Stimulated activated CD4-positive, alpha-beta T cell treated with anti-CD3 and anti-CD28 coated beads, Interleukin-12 subunit alpha, Interleukin-12 subunit beta, amount 100 ng/mL, for 4 hours (primary cell): ENCODE measurements at regions not wholly inside any gene's neighbourhood (a gene's known extent, or its start where the extent isn't known, plus 50 kb on each side); places are given as distances from the start of the nearest gene placed in this dataset.
A peak's percentile ranks its signal among the peaks of the same experiment; 100 is the strongest.

Source experiments
- DNase-seq: peaks from one replicate; pipeline ENCODE4 v3.0.0-alpha.2; 2020

DNA sequence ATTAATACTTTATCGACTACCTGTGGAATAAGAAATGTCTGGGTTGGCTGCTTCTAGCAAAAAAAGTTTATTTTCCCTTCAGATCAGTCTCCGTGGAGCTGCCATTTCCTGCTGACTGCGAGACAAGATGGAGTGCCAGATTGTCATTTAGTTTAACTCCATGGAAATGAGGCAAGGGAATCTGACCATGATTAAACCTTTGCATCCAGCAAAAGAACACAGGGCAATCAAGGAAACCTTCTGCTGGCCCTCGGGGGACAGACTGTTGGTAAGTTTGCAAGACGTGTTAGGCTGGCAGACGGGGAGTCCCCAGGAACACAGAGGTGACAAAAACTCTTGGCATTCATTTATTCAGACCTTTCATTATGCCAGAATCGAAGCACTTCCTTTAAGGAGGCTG, 52.2 kb upstream of the SPACA1 start:
- DNase-seq, result no peak

DNA sequence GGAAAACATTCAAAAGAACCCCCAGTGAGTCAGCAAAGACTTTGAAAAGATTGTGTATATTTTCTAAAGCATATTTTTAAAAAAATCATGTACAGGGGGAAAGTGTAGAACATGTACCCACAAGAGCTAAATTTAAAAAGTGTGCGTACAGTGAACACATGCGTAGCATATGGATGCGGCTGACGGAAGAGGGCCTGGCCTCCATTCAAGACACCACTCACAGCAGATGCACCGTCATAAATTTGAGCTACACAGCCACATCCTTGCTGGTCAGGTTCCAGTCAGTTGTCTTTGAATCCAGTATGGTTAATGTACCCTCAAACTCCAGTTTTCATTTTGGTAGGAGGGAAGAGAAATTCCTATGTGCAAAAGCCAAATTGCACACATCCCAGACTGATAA, 54.3 kb upstream of the SPACA1 start:
- DNase-seq, result no peak

DNA sequence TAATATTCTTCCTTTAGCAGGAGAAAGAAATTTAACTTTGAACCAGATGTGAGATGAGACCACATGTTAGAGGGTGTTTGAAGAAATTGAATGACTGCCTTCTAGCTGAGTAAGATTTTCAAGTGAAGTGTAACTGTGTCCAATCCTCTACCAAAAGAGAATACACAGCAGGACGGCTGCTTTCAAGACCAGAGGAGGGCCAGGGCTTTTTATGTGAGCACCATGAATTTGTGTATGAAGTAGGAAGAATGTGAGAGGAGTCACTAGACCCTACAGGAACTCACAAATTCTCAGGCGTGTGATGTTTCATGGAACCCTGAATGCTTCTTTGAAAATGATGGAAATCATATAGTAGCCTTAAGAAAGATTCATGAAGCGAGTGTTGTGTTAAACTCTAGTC, 56.8 kb upstream of the SPACA1 start:
- DNase-seq, result no peak

DNA sequence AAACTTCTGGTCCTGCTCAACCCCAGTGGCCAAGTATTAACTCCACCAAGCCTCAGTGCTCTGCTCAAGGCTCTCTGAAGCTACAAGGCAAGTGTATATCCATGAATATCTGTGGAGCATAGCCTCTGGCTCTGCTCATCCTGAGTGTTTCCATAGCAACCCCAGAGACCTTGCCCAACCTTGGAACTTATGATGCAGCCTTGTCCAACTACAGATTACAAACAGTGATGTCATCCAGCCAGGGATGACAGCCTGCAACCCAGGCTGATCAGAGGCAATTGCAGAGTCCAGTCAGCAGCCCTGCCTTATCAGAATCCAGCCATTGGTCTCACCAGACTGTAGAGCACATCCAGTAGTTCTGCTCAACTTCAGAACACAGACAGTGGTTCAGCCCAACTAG, 65.5 kb upstream of the SPACA1 start:
- no peak for DNase-seq

DNA sequence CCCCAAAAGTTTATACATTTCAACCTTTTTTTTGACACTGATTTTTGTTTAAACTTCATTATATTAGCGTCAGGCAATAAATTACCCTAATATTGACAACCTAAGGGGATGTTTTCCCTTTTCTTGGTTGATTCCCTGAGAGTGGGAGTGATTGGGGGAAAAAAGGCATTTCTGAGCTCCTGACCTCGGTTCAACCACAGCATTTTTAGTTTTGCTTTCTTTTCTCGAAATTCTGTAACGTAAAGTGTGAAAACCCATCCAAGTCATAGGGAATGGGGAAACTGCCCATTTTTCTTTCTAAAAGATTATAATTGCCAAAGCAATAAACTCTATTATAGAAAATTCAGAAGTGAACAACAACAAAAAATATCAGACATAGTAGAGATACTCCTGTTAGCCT, 67.9 kb upstream of the SPACA1 start:
- no peak for DNase-seq

DNA sequence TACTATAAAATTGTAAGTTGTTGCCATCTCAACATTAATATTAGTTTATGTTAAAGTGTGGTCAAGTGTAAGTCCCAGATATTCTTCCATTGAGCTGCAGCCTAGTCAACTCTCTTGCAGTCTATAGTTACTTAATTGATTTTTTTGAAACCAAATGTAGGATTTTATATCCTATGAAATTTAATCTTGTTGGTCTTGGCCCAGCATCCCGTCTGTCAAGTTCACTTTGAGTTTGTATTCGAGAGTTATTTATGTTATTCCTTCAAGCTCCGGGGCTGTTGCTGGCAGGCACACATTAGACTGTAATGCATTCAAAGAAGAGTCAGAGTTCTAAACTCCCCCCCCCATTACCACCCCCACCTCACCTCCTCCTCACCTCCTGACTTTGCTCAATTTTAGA, 71.0 kb upstream of the SPACA1 start:
- no peak for DNase-seq

DNA sequence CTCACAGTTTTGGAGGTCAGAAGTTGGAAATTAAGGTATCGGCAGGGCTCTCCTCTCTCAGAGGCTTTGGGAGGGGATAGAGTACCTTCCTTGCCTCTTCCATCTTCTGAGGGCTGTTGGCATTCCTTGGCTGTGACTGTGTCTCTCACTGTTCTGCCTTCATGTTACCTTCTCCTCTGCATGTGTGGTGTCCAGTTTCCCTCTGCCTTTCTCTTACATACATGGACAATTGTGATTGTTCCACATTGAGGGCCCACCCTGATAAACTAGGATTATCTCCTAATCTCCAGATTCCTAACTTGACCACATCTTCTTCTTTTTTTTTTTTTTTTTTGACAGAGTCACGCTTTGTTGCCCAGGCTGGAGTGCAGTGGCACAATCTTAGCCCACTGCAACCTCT, 72.1 kb upstream of the SPACA1 start:
- no peak for DNase-seq

DNA sequence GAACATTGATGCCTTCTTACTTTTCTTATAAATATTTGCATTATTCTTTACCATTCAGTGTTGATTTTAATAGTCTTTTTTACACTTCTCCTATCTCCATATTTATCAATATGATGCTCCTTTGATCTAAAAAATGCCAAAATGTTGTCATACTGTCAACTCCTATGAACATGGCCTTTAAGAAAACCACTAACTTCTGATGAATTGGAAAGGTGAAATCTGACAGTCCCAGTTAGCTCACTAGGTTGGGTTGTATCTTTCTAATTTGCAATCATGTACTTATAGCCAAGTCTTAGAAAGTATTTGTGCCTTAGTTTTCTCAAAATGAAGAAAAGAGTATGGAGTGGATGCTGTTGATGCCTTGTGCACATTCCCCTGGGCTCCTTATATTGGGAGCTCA, 75.4 kb upstream of the SPACA1 start:
- DNase-seq, result no peak

DNA sequence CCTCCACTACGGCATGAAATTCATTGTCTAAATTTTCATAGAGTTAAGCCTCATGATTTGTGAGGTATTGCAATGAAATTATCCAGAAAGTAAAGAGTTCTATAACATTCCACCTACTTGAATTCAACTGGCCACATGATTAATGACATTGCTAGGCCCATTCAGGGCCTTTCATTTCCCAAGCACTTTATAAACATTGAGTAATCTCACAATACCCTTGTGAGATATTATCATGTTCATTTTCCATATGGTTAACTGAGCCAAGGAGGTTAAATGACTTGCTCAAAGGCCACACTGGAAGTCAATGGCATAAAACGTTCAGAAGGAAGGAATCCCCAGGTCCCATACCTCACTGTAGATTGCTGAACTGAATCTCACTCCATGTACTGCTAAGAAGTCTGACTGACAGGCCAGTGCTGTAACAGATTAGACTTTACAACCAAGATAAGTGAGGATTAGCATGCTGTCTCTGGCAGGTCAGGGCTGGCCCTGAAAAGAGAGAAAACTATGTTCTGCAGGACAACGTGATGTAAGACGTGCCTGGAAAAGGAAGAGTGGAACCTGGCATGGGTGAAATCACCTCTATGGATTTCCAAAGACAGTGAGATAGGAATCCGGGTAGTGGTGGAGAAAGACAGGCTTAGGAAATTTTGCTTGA, 75.9 kb upstream of the SPACA1 start:
- DNase-seq, result no peak

DNA sequence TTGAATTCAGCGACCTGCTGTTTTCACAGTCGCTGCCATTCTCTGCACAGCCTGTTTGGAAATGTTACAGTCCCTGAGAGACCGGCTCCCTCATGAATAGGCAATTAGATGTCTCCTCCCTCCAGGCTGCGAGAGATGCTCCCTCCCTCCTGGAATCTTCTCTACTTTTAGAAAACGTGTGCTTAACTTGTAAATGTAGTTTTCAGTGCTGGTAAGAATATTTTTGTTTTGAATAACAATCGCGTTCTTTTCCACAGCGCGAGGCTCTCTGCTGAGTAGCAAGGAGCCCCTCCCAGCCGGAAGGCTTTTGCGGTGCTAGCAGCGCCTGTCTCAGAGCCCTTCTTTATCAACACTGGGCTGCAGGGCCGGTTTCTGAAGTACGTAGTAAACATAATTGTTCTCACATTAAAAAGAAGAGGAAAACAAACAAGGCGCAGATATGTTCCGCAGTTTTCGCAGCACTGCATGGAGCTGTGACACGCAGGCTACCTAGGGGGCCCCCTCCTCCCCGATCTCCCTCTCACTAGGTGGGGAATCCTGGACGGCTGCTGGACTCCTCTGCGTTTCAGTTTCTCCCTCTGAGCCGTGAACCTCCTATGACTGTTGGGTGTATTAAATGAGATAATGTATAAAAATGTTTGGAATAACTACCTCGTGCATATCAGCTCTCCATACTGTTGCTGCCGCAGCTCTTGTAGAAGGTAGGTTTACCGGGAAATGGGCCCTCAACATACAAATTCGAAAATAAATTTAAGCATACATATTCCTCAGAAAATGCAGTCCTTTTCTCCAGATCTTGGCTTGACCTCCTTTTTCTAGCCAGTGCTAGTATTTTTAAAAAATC, 79.0 kb upstream of the SPACA1 start:
- peak; percentile 2 for DNase-seq

DNA sequence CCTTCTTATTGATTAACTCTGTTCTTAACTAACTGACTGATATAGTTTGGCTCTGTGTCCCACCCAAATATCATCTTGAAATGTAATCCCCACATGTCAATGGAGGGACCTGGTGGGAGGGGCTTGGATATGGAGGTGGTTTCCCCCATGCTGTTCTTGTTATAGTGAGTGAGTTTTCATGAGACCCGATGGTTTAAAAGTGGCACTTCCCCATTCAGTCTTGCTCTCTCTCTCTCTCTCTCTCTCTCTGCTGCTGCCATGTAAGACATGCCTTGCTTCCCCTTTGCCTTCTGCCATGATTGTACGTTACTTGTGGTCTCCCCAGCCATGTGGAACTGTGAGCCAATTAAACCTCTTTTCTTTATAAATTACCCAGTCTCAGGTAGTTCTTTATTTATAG, 81.8 kb upstream of the SPACA1 start:
- no peak for DNase-seq

DNA sequence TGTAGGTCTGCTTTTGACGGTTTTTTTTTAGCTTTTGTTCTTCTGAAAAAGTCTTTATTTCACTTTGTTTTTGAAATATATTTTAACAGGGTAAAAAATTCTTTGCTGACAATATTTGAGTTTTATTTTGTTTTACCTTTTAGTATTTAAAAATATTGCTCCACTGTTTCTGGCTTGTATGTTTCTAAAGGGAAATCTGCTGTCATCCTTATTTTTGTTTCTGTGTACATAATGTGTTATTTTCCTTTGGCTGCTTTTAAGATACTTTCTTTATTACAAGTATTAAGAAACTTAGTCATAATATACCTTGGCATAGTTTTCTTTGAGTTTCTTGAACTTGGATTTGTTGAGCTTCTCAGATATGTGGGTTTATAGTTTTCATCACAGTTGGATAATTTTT, 88.6 kb upstream of the SPACA1 start:
- no peak for DNase-seq

DNA sequence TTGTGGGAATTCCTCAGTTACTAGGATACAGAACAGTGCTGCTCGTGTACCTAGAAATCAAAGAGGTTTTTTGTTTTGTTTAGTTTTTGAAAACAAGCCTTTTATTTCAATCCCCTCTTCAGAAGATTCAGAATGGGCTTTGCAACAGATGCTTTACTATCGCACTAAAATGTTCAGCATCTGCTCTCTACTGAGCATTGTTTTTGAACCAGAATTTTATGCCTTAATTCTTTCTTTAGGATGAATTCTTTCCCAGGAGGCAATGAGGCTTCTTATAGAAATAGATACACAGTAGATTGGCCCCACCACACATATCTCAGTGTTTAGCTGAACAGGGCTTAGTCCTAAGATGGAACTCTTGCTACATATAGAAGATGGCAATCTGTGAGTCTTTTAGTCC, 95.9 kb upstream of the SPACA1 start:
- no peak for DNase-seq

DNA sequence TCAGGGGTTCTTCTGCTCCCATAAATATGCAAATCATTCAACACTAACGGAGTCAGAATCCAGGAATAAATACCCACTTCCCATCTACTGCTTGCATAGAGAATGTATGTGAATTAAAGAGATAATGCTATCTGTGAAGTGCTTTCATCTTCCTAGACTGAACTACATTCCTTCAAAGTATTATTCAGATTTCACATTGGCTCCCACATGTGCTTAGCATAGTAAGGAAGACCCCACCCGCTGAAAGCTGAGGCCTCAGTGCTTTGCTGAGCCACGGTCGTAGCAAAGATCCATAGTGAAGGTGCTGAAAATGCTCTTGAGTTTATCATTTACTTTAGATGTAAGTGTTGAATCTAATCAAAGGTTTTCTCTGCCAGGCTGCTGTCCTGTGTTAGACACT, 97.0 kb upstream of the SPACA1 start:
- no peak for DNase-seq

DNA sequence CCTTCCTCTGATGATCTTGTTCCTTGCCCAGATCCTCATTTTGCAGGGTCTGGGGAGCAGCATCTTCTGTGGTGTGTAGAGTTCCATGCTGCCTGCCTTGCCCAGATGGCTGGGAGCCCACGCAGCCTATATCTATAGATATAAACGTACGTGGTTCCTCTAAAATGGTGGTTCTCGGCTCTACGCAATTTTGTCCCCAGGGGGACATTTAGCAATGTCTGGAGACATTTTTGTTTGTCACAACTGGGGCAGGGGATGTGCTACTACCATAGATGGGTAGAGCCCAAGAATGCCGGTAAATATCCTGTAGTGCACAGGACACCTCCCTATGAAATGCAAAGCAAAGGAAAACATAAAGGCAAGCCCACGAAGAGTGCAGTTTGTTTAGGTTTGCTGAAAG, 98.4 kb upstream of the SPACA1 start:
- no peak for DNase-seq

DNA sequence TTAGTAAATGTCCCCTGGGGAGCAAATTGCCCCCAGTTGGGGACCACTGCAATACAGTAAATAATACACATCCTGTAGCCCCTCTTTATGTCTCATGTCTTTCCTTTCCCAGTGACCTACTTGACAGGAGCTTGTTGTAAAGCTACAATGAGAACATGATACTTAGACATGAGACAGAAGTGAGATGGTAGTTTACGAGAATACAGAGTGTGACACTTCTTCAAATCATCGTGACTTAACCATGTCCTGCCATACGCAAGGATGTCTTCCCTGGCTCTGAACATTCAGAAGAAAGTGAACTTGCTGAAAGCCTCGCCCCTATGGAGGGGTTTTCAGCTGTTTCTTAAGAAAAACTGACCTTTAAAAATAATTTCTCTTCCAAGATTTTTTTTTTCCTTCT, 101.0 kb upstream of the SPACA1 start:
- DNase-seq, result no peak

DNA sequence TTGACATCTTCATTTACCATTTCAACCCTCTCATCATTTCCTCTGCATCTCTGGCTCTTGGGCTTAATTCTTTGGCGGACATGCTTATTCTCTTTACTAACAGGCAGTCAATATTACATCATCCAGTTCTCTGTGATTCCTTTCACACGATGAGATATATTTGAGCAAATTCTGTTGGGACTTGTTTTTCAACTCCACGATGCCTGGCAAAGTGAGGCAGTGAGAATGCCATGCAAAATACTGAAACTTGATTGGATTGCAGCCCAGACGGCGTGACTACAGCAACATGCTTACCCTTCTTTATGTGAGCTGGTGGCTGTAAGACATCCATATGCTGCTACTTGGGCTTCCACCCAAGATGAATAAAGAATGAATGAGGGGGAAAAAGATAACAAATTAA, 101.7 kb upstream of the SPACA1 start:
- DNase-seq, result no peak

DNA sequence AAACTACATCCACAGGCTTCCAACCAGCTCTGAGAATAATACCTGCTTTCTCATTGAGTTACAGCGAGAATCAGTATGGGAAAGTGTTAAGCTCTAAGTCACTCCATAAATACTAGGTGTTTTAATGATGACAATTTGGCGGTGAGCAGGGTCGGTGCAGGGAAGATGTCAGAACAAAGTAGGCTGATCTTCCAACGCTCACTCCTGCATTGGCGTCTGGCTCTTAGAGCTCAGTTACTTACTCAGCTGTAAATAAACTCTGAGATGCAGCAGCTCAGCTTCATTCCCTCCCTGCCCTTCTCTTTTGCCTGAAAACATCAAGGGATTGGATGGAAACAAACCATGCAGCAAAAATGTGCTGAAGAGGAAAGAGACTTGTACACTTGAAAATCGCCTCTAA, 102.5 kb upstream of the SPACA1 start:
- no peak for DNase-seq

DNA sequence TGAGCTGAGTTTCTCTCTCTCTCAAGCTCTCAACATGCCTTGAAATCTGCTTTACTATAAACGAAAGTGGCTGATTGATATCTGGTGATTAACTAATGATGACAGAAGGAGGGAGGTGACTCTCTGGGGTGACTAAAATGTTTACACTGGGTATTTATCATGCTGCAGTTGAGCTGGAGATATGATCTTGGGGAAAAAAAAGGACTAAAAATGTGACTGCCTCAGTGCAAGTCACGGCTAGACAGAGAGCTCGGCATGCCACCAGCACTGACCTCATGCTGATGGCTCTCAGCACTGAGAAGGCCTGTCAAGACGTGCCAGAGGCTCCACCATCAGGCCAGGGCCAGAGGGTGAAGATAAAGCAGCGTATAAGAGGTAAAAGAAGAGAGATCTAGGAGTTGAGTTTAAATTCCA, 103.1 kb upstream of the SPACA1 start:
- DNase-seq, result no peak

DNA sequence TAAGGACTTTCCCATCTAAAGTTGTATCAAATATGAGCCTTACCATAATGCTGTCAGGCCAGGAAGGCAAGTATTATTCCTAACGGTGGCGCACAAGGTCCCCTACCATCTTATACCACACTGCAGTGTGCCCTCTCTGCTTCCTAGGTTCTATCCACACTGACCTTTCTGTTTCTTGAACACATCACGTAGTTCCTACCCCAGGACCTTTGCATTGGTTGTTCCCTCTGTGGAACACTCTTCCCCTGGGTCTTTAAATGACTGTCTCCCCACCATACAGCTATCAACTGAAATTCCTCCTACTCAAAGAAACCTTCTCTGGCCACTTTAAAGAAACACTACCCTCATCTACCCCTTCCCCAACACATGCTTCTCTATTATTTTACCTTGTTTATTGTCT, 104.5 kb upstream of the SPACA1 start:
- DNase-seq, result no peak

DNA sequence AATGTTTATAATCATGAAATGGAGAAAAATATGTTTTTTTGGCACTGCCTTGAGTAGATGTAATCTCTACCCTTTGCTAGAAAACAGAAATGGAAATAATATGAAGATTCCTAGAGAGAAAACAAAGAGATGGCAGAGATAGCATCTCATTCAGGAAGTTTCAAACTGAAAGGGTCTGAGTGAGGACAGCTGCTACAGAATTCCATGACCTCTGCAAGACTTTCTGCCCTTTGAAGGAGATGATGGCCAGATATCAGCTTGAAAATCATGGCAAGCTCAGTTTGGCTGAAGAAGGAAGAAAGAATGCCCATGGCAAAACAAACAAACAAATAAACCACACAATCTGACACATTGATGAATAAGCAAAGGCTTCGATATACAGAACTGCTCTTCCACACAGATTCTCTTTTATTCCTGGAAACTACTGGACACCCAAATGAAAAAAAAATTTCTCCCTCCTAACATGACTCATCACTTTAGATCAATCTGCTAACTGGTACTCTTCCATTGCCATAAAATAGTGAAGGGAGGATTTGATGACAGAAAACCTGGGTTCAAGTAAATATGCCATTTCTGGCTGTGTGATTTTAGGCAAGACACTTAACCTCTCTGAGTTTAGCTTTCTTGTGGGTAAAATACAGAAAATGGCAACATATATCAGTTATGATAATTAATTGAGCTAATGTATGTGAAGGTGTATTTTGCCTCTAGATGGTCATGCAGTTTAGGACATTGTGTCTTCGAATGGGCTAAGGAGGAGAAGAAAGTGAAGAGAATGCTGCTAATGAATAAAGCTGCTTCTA, 105.9 kb upstream of the SPACA1 start:
- no peak for DNase-seq

DNA sequence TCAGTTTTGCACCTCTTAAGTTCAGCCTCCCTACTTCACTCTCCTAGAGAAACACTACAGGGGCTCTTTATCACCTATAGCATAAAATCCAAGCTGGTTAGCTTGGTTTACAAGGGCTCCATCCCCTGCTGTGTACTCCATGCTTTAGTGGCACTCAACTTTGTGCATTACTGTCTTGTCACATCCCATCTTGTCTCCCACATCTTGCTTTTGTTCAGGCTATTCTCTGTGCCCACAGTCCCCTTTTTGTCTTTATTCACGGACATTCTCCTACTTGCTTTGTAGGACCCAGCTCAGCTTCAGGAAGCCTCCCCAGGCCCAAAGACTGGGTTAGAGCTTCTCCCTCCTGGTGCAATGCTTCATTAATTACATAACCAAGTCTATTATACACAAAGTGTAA, 107.9 kb upstream of the SPACA1 start:
- no peak for DNase-seq

DNA sequence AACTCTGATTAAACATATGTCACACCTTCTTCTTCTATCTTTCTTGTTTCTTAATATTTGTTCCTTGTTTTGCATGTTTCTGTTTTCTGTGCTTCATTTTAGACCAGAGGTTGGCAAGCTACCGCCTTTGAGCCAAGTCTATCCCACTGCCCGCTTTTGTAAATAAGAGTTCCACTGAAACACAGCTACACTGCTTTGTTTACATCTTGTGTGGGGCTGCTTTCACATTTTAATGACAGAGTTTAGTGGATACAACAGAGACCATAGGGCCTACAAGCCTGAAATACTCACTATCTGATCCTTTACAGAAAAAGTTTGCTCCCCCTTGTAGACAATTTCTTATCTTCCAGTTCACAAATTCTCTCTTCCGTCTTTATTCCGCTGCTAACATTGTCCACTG, 109.4 kb upstream of the SPACA1 start:
- no peak for DNase-seq

DNA sequence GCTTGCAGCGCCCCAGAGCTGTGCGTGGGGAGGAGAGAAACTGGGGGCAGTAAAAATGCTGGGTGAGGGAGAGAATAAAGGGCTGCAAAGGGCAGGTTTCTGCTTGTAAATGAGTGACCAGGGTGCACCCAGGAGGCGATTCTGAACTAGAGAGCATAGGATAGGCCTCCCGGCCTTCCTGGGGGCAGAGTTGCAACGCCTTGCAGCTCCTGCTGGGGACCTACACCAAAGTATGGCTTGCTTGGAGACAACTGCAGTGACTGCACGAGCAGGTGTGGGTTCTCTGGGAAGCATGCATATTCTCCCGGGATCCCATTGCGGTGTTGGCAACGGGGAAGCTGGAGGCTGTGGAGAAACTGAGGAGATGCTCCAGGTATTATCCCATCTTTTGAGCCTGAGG, 111.6 kb upstream of the SPACA1 start:
- DNase-seq, result no peak
